ENCODE measurements at regions not wholly inside any gene's neighbourhood (a gene's known extent, or its start where the extent isn't known, plus 50 kb on each side); places are given as distances from the start of the nearest gene placed in this dataset.

GRCh38 chr18:7288544-7288943, 57.7 kb downstream of the LRRC30 start:
- Mint-ChIP-seq H3K4me3 (no peak overlapping the region), H3K9me3 (peaks cover 4 to 6% of the 10 kb centered on the region in 2 donors), H3K4me1 (ENCODE audit: low read depth) (no peaks in the 10 kb centered on the region), H3K36me3 (ENCODE audit: insufficient read depth in 2 of 2) (peaks cover 0 to 4% of the 10 kb centered on the region in 2 donors), H3K27me3 (ENCODE audit: low read depth) (no peaks in the 10 kb centered on the region), H3K27ac (no peak overlapping the region)
- no peak for ATAC-seq (replicated peaks in 1 of 2)
- DNase-seq = no peak

GRCh38 chr18:7290077-7290476, 59.2 kb downstream of the LRRC30 start:
- Mint-ChIP-seq H3K27me3 (ENCODE audit: low read depth) (no peaks in the 10 kb centered on the region), H3K4me1 (ENCODE audit: low read depth) (no peaks in the 10 kb centered on the region), H3K4me3 (no peak overlapping the region), H3K36me3 (ENCODE audit: insufficient read depth in 2 of 2) (peaks cover 2 to 5% of the 10 kb centered on the region in 2 donors), H3K9me3 (peaks cover 7 to 9% of the 10 kb centered on the region in 2 donors), H3K27ac (no peak overlapping the region)
- ATAC-seq (replicated peaks in 1 of 2) (no peak), DNase-seq (no peak)

DNA sequence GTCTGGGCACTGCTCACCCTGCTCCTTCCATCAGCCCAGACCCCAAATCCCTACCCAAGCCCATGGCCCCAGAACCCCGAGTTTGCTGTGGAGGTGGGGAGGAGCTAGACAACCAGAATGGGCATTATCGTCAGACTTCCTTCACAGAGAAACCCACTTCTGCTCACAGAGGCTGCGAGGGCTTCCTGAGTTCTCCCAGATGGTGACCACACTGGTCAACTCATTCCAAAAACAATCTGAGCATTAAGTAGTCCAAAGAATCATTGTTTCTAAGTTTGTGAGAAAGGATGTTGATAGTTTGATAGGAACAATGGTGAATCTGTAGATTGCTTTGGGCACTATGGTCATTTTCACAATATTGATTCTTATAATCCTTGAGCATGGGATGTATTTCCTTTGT, 60.2 kb downstream of the LRRC30 start:
- Mint-ChIP-seq H3K36me3 (ENCODE audit: insufficient read depth in 2 of 2) (peaks cover 2 to 5% of the 10 kb centered on the region in 2 donors), H3K9me3 (peaks cover 9% of the 10 kb centered on the region in 2 donors), H3K27ac (no peak overlapping the region), H3K27me3 (ENCODE audit: low read depth) (no peaks in the 10 kb centered on the region), H3K4me3 (no peak overlapping the region), H3K4me1 (ENCODE audit: low read depth) (no peaks in the 10 kb centered on the region)
- DNase-seq (no peak), ATAC-seq (replicated peaks in 1 of 2) (no peak)

- Mint-ChIP-seq H3K36me3 (ENCODE audit: insufficient read depth in 2 of 2) (peaks cover 5 to 8% of the 10 kb centered on the region in 2 donors), H3K27me3 (ENCODE audit: low read depth) (no peaks in the 10 kb centered on the region), H3K4me1 (ENCODE audit: low read depth) (no peaks in the 10 kb centered on the region), H3K27ac (no peak overlapping the region), H3K4me3 (no peak overlapping the region), H3K9me3 (peaks cover 17 to 18% of the 10 kb centered on the region in 2 donors)
- ATAC-seq (replicated peaks in 1 of 2) (no peak), DNase-seq (no peak)
Measured at GRCh38 chr18:7298149-7298548, 67.3 kb downstream of the LRRC30 start.

GRCh38 chr18:7301094-7301493, 70.2 kb downstream of the LRRC30 start:
- no peak overlapping the region for H3K4me3 Mint-ChIP-seq
- no peaks in the 10 kb centered on the region for H3K27me3 Mint-ChIP-seq (ENCODE audit: low read depth)
- peaks cover 6% of the 10 kb centered on the region in 2 donors for H3K36me3 Mint-ChIP-seq (ENCODE audit: insufficient read depth in 2 of 2)
- H3K27ac Mint-ChIP-seq = no peak overlapping the region
- peaks cover 17 to 18% of the 10 kb centered on the region in 2 donors for H3K9me3 Mint-ChIP-seq
- DNase-seq (no peak), ATAC-seq (replicated peaks in 1 of 2) (no peak)
- H3K4me1 Mint-ChIP-seq (ENCODE audit: low read depth) = no peaks in the 10 kb centered on the region

- H3K27ac Mint-ChIP-seq = no peak overlapping the region
- no peaks in the 10 kb centered on the region for H3K27me3 Mint-ChIP-seq (ENCODE audit: low read depth)
- no peaks in the 10 kb centered on the region for H3K4me1 Mint-ChIP-seq (ENCODE audit: low read depth)
- peaks cover 12 to 15% of the 10 kb centered on the region in 2 donors for H3K9me3 Mint-ChIP-seq
- H3K4me3 Mint-ChIP-seq = no peak overlapping the region
- ATAC-seq (replicated peaks in 1 of 2) = no peak
- H3K36me3 Mint-ChIP-seq (ENCODE audit: insufficient read depth in 2 of 2) = peaks cover 2% of the 10 kb centered on the region in 2 donors
- no peak for DNase-seq
Measured at GRCh38 chr18:7303316-7304060, 72.6 kb downstream of the LRRC30 start.

DNA sequence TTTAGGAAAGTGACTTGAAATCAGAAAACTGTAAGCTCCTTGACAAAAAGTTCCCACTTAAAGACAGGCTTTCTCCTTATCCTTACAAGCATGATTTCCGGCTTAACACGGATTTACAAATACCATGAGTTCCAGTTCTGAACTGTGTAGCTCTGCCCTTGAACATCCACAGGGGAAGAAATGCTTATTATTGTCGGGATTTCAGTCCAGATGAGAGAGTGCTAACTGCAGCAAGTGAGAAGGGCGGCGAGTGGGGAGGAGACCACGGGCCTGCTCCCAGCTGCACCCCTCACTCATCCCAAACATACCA, 73.1 kb downstream of the LRRC30 start:
- no peak overlapping the region for H3K27ac Mint-ChIP-seq
- DNase-seq (no peak), ATAC-seq (replicated peaks in 1 of 2) (no peak)
- H3K4me1 Mint-ChIP-seq (ENCODE audit: low read depth) = no peaks in the 10 kb centered on the region
- H3K9me3 Mint-ChIP-seq = peaks cover 6 to 15% of the 10 kb centered on the region in 2 donors
- H3K4me3 Mint-ChIP-seq = no peak overlapping the region
- H3K27me3 Mint-ChIP-seq (ENCODE audit: low read depth) = no peaks in the 10 kb centered on the region
- peaks cover 2% of the 10 kb centered on the region in 2 donors for H3K36me3 Mint-ChIP-seq (ENCODE audit: insufficient read depth in 2 of 2)

- Mint-ChIP-seq H3K4me1 (ENCODE audit: low read depth) (no peaks in the 10 kb centered on the region), H3K9me3 (peaks cover 5 to 11% of the 10 kb centered on the region in 2 donors), H3K27me3 (ENCODE audit: low read depth) (no peaks in the 10 kb centered on the region), H3K4me3 (no peak overlapping the region), H3K36me3 (ENCODE audit: insufficient read depth in 2 of 2) (peaks cover 2% of the 10 kb centered on the region in 2 donors), H3K27ac (no peak overlapping the region)
- DNase-seq (no peak), ATAC-seq (replicated peaks in 1 of 2) (no peak)
Measured at GRCh38 chr18:7305416-7305815, 74.5 kb downstream of the LRRC30 start.

- no peak overlapping the region for H3K4me3 Mint-ChIP-seq
- ATAC-seq (replicated peaks in 1 of 2) (no peak), DNase-seq (no peak)
- peaks cover 5 to 11% of the 10 kb centered on the region in 2 donors for H3K9me3 Mint-ChIP-seq
- no peak overlapping the region for H3K27ac Mint-ChIP-seq
- no peaks in the 10 kb centered on the region for H3K27me3 Mint-ChIP-seq (ENCODE audit: low read depth)
- H3K4me1 Mint-ChIP-seq (ENCODE audit: low read depth) = no peaks in the 10 kb centered on the region
- H3K36me3 Mint-ChIP-seq (ENCODE audit: insufficient read depth in 2 of 2) = peaks cover 0 to 2% of the 10 kb centered on the region in 2 donors
Measured at GRCh38 chr18:7307030-7307429, 76.1 kb downstream of the LRRC30 start.

DNA sequence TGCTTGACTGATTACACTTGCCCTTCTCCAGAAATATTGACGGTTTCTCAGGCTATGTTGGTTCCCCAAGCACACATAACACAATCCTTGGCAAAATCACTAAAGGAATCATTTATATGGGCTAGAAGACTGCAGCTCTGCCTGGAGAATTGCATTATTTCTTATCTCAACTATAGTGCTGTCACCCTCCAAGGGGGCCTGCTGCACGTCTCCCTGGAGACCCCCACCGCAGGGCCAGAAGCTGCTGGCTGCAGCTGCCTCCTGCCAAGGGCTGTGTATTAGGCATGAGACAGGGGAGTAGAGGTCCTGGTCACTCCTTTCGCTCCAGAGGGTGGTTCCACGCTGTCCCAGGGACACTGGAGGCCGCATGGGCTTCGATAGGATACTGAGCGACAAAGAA, 76.6 kb downstream of the LRRC30 start:
- Mint-ChIP-seq H3K36me3 (ENCODE audit: insufficient read depth in 2 of 2) (peaks cover 0 to 2% of the 10 kb centered on the region in 2 donors), H3K4me1 (ENCODE audit: low read depth) (no peaks in the 10 kb centered on the region), H3K27ac (no peak overlapping the region), H3K27me3 (ENCODE audit: low read depth) (no peaks in the 10 kb centered on the region), H3K9me3 (peaks cover 5 to 10% of the 10 kb centered on the region in 2 donors), H3K4me3 (no peak overlapping the region)
- ATAC-seq (replicated peaks in 1 of 2) (no peak), DNase-seq (no peak)

DNA sequence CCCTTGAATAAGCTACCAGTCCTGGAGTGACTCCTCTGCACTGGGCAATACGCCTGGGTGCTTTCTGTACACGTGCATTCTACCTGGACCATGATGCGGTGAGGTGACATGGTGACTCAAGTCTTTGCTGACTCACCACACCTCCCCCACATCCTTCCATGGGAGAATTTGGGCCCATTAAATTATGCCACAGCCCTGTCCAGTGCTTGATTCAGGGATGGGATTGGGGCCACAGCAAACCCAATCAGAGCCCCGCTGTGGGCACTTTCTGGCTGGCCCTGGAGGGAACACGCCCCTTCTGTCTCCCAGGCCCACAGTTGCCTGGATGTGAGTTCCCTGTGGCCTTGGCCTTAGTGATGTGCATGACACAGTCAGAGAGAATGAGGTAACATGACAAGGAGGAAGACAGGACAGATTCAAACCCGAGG, 86.9 kb downstream of the LRRC30 start:
- no peak for DNase-seq
- no peaks in the 10 kb centered on the region for H3K27me3 Mint-ChIP-seq (ENCODE audit: low read depth)
- H3K27ac Mint-ChIP-seq = no peak overlapping the region
- no peak for ATAC-seq (replicated peaks in 1 of 2)
- H3K4me1 Mint-ChIP-seq (ENCODE audit: low read depth) = no peaks in the 10 kb centered on the region
- H3K36me3 Mint-ChIP-seq (ENCODE audit: insufficient read depth in 2 of 2) = no peaks in the 10 kb centered on the region
- no peak overlapping the region for H3K4me3 Mint-ChIP-seq
- no peaks in the 10 kb centered on the region for H3K9me3 Mint-ChIP-seq

GRCh38 chr18:7319161-7319560, 88.3 kb downstream of the LRRC30 start:
- H3K4me3 Mint-ChIP-seq = no peak overlapping the region
- H3K36me3 Mint-ChIP-seq (ENCODE audit: insufficient read depth in 2 of 2) = no peaks in the 10 kb centered on the region
- no peaks in the 10 kb centered on the region for H3K9me3 Mint-ChIP-seq
- no peak overlapping the region for H3K27ac Mint-ChIP-seq
- H3K4me1 Mint-ChIP-seq (ENCODE audit: low read depth) = no peaks in the 10 kb centered on the region
- no peak for DNase-seq
- no peak for ATAC-seq (replicated peaks in 1 of 2)
- no peaks in the 10 kb centered on the region for H3K27me3 Mint-ChIP-seq (ENCODE audit: low read depth)

- Mint-ChIP-seq H3K4me1 (ENCODE audit: low read depth) (no peaks in the 10 kb centered on the region), H3K27me3 (ENCODE audit: low read depth) (no peaks in the 10 kb centered on the region), H3K36me3 (ENCODE audit: insufficient read depth in 2 of 2) (no peaks in the 10 kb centered on the region), H3K27ac (no peak overlapping the region), H3K9me3 (no peaks in the 10 kb centered on the region), H3K4me3 (no peak overlapping the region)
- no peak for ATAC-seq (replicated peaks in 1 of 2)
- DNase-seq = no peak
Measured at GRCh38 chr18:7321831-7322230, 90.9 kb downstream of the LRRC30 start.

DNA sequence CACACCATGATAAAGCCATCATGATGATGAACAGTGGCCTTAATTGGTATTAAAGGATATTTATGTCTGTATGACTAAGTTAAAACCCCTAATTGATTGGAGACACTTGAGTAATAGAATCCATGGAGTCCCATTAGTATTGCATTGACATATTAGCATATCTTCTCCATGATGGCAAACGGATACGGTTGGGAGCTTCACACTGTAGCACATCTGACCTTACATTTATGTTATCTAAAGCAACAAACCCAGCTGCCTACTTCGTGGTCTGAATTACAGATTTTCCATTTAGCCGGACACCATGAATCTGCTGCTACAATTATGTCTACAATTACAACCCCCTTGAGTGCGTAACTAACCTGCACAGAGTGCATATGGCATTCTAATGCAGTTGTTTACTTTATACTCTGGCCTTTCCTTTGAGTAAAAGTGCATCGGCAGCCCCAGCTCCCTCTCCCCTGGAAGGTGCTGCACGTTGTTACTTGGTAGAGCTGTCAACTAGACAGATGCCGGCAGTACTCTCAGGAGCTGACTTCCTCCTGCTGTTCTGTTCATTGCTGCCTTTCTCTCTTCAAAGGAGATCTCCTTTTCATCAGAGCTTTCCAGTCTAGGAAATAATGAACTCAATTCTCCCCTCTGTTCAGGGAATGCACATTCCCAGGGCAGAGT, 92.1 kb downstream of the LRRC30 start:
- H3K4me1 Mint-ChIP-seq (ENCODE audit: low read depth) = no peaks in the 10 kb centered on the region
- H3K4me3 Mint-ChIP-seq = no peak overlapping the region
- H3K27me3 Mint-ChIP-seq (ENCODE audit: low read depth) = no peaks in the 10 kb centered on the region
- peaks cover 1 to 5% of the 10 kb centered on the region in 2 donors for H3K9me3 Mint-ChIP-seq
- H3K36me3 Mint-ChIP-seq (ENCODE audit: insufficient read depth in 2 of 2) = no peaks in the 10 kb centered on the region
- H3K27ac Mint-ChIP-seq = no peak overlapping the region
- no peak for ATAC-seq (replicated peaks in 1 of 2)
- no peak for DNase-seq
